ENCODE measurements at regions not wholly inside any gene's neighbourhood (a gene's known extent, or its start where the extent isn't known, plus 50 kb on each side); places are given as distances from the start of the nearest gene placed in this dataset.
"Not testable (repeated sequence)": the region's sequence is repeated elsewhere in the genome, so short reads cannot be mapped to it uniquely, and the experiment has no call there.

GRCh38 chr4:184907810-184908209 is 82.0 kb upstream of the ACSL1 start:
- no peak overlapping the region for H4K8ac ChIP-seq (ENCODE audit: low read depth, low read length)
- no peaks in the 10 kb centered on the region for H3K79me1 ChIP-seq (ENCODE audit: low read length)
- no peak overlapping the region for H3K18ac ChIP-seq (ENCODE audit: low read length)
- H3K23ac ChIP-seq (ENCODE audit: low read length) = no peak overlapping the region
- no peak overlapping the region for H2AK5ac ChIP-seq (ENCODE audit: low read length)
- H3K4me3 ChIP-seq (ENCODE audit: low read length) = no peak overlapping the region
- no peak overlapping the region for H3K4ac ChIP-seq (ENCODE audit: low read depth, low read length)
- no peak overlapping the region for H3K9ac ChIP-seq (ENCODE audit: low read length)
- H3K27ac ChIP-seq (ENCODE audit: low read depth, low read length) = no peak overlapping the region
- no peak overlapping the region for H3K56ac ChIP-seq (ENCODE audit: low read length)
- no peak overlapping the region for H2BK5ac ChIP-seq (ENCODE audit: low read length)
- no peak overlapping the region for H4K5ac ChIP-seq (ENCODE audit: low read length)
- H3K79me2 ChIP-seq (ENCODE audit: control insufficient read depth, insufficient read depth, low read length) = no peaks in the 10 kb centered on the region
- no peak overlapping the region for H2BK120ac ChIP-seq (ENCODE audit: low read depth, low read length)
- no peak for DNase-seq
- no peak overlapping the region for H2BK15ac ChIP-seq (replicated peaks; ENCODE audit: low read depth)
- H3K4me1 ChIP-seq (ENCODE audit: control insufficient read depth, low read depth, low read length) = no peaks in the 10 kb centered on the region
- no peak overlapping the region for H3K4me2 ChIP-seq (ENCODE audit: low read length)
- no peaks in the 10 kb centered on the region for H3K27me3 ChIP-seq (ENCODE audit: insufficient read depth, low read length, poor library complexity)
- H3K36me3 ChIP-seq (ENCODE audit: control insufficient read depth, insufficient read depth, low read length) = no peaks in the 10 kb centered on the region

GRCh38 chr4:184911310-184911709 is 85.5 kb upstream of the ACSL1 start:
- H2AK5ac ChIP-seq (ENCODE audit: low read length) = no peak overlapping the region
- no CpG with 5 or more reads among the region's 3 CpGs for WGBS (ENCODE audit: extremely low coverage, insufficient coverage, low lambda C conversion rate)

GRCh38 chr4:184913356-184914143 is 87.8 kb upstream of the ACSL1 start:
- no peak overlapping the region for H3K23ac ChIP-seq (ENCODE audit: low read length)
- WGBS (ENCODE audit: extremely low coverage, insufficient coverage, low lambda C conversion rate) = no CpG with 5 or more reads among the region's 1 CpG
- no peak overlapping the region for H2BK15ac ChIP-seq (replicated peaks; ENCODE audit: low read depth)
- no peak overlapping the region for H3K18ac ChIP-seq (ENCODE audit: low read length)
- H2BK5ac ChIP-seq (ENCODE audit: low read length) = no peak overlapping the region
- no peak overlapping the region for H4K8ac ChIP-seq (ENCODE audit: low read depth, low read length)
- no peak overlapping the region for H3K4me2 ChIP-seq (ENCODE audit: low read length)
- H3K56ac ChIP-seq (ENCODE audit: low read length) = no peak overlapping the region
- H4K5ac ChIP-seq (ENCODE audit: low read length) = no peak overlapping the region
- H3K79me1 ChIP-seq (ENCODE audit: low read length) = no peaks in the 10 kb centered on the region
- no peak overlapping the region for H3K4ac ChIP-seq (ENCODE audit: low read depth, low read length)
- no peaks in the 10 kb centered on the region for H3K36me3 ChIP-seq (ENCODE audit: control insufficient read depth, insufficient read depth, low read length)
- no peak overlapping the region for H3K27ac ChIP-seq (ENCODE audit: low read depth, low read length)
- no peak overlapping the region for H3K9ac ChIP-seq (ENCODE audit: low read length)
- DNase-seq = no peak
- no peaks in the 10 kb centered on the region for H3K27me3 ChIP-seq (ENCODE audit: insufficient read depth, low read length, poor library complexity)
- no peak overlapping the region for H2AK5ac ChIP-seq (ENCODE audit: low read length)
- no peaks in the 10 kb centered on the region for H3K79me2 ChIP-seq (ENCODE audit: control insufficient read depth, insufficient read depth, low read length)
- no peak overlapping the region for H3K4me3 ChIP-seq (ENCODE audit: low read length)
- no peaks in the 10 kb centered on the region for H3K4me1 ChIP-seq (ENCODE audit: control insufficient read depth, low read depth, low read length)
- H2BK120ac ChIP-seq (ENCODE audit: low read depth, low read length) = no peak overlapping the region

More at GRCh38 chr4:184911310-184911709, 85.5 kb upstream of the ACSL1 start:
- Histone ChIP-seq H3K27me3 (ENCODE audit: insufficient read depth, low read length, poor library complexity) (no peaks in the 10 kb centered on the region), H3K4me2 (ENCODE audit: low read length) (no peak overlapping the region), H3K9ac (ENCODE audit: low read length) (no peak overlapping the region), H3K79me2 (ENCODE audit: control insufficient read depth, insufficient read depth, low read length) (no peaks in the 10 kb centered on the region), H3K18ac (ENCODE audit: low read length) (no peak overlapping the region), H3K4me3 (ENCODE audit: low read length) (no peak overlapping the region), H3K79me1 (ENCODE audit: low read length) (no peaks in the 10 kb centered on the region), H3K36me3 (ENCODE audit: control insufficient read depth, insufficient read depth, low read length) (no peaks in the 10 kb centered on the region), H3K4ac (ENCODE audit: low read depth, low read length) (no peak overlapping the region), H2BK5ac (ENCODE audit: low read length) (no peak overlapping the region), H4K5ac (ENCODE audit: low read length) (no peak overlapping the region), H2BK120ac (ENCODE audit: low read depth, low read length) (no peak overlapping the region), H4K8ac (ENCODE audit: low read depth, low read length) (no peak overlapping the region), H3K4me1 (ENCODE audit: control insufficient read depth, low read depth, low read length) (no peaks in the 10 kb centered on the region), H3K56ac (ENCODE audit: low read length) (no peak overlapping the region), H3K27ac (ENCODE audit: low read depth, low read length) (no peak overlapping the region), H2BK15ac (replicated peaks; ENCODE audit: low read depth) (no peak overlapping the region), H3K23ac (ENCODE audit: low read length) (no peak overlapping the region)
- no peak for DNase-seq

GRCh38 chr4:184918799-184919198 is 93.0 kb upstream of the ACSL1 start:
- H3K79me1 ChIP-seq (ENCODE audit: low read length); H2BK5ac ChIP-seq (ENCODE audit: low read length); H2AK5ac ChIP-seq (ENCODE audit: low read length); H3K4me3 ChIP-seq (ENCODE audit: low read length); H3K27me3 ChIP-seq (ENCODE audit: insufficient read depth, low read length, poor library complexity); H3K4ac ChIP-seq (ENCODE audit: low read depth, low read length); H4K5ac ChIP-seq (ENCODE audit: low read length); H2BK120ac ChIP-seq (ENCODE audit: low read depth, low read length); H3K27ac ChIP-seq (ENCODE audit: low read depth, low read length); H2BK15ac ChIP-seq (replicated peaks; ENCODE audit: low read depth); H3K36me3 ChIP-seq (ENCODE audit: control insufficient read depth, insufficient read depth, low read length); H3K9ac ChIP-seq (ENCODE audit: low read length); H3K4me2 ChIP-seq (ENCODE audit: low read length); H3K79me2 ChIP-seq (ENCODE audit: control insufficient read depth, insufficient read depth, low read length); H3K56ac ChIP-seq (ENCODE audit: low read length); H3K23ac ChIP-seq (ENCODE audit: low read length); H4K8ac ChIP-seq (ENCODE audit: low read depth, low read length); DNase-seq; H3K18ac ChIP-seq (ENCODE audit: low read length); H3K4me1 ChIP-seq (ENCODE audit: control insufficient read depth, low read depth, low read length): not testable (repeated sequence)
- no CpG with 5 or more reads among the region's 3 CpGs for WGBS (ENCODE audit: extremely low coverage, insufficient coverage, low lambda C conversion rate)

DNA sequence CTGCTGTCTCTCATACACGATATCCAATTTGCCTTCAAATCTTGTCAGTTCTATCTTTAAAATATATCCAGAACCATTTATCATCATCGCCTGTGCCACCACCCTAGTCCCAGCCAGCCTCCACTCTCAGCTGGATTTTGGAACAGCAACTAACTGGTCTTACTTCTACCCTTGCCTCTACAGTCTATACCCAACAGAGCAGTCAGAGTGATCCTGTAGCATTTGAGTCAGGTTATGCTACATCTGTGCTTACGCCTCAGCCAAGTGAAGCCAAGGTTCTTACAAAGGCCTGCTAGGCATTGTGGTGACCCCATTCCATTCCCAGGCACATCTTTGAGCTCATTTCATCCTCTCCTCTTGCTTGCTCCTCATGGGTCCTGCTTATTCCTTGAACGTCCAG is 95.7 kb upstream of the ACSL1 start:
- H3K9ac ChIP-seq (ENCODE audit: low read length) = no peak overlapping the region
- H3K4ac ChIP-seq (ENCODE audit: low read depth, low read length) = no peak overlapping the region
- H3K56ac ChIP-seq (ENCODE audit: low read length) = no peak overlapping the region
- H2BK120ac ChIP-seq (ENCODE audit: low read depth, low read length) = no peak overlapping the region
- no peak overlapping the region for H2BK15ac ChIP-seq (replicated peaks; ENCODE audit: low read depth)
- H3K4me1 ChIP-seq (ENCODE audit: control insufficient read depth, low read depth, low read length) = no peaks in the 10 kb centered on the region
- WGBS (ENCODE audit: extremely low coverage, insufficient coverage, low lambda C conversion rate) = no CpG with 5 or more reads among the region's 4 CpGs
- DNase-seq = no peak
- no peak overlapping the region for H4K5ac ChIP-seq (ENCODE audit: low read length)
- H3K27me3 ChIP-seq (ENCODE audit: insufficient read depth, low read length, poor library complexity) = no peaks in the 10 kb centered on the region
- H2AK5ac ChIP-seq (ENCODE audit: low read length) = no peak overlapping the region
- H3K79me2 ChIP-seq (ENCODE audit: control insufficient read depth, insufficient read depth, low read length) = no peaks in the 10 kb centered on the region
- H3K23ac ChIP-seq (ENCODE audit: low read length) = no peak overlapping the region
- H3K27ac ChIP-seq (ENCODE audit: low read depth, low read length) = no peak overlapping the region
- no peak overlapping the region for H3K4me2 ChIP-seq (ENCODE audit: low read length)
- H3K18ac ChIP-seq (ENCODE audit: low read length) = no peak overlapping the region
- no peak overlapping the region for H4K8ac ChIP-seq (ENCODE audit: low read depth, low read length)
- H3K79me1 ChIP-seq (ENCODE audit: low read length) = no peaks in the 10 kb centered on the region
- no peak overlapping the region for H2BK5ac ChIP-seq (ENCODE audit: low read length)
- H3K4me3 ChIP-seq (ENCODE audit: low read length) = no peak overlapping the region
- no peaks in the 10 kb centered on the region for H3K36me3 ChIP-seq (ENCODE audit: control insufficient read depth, insufficient read depth, low read length)

DNA sequence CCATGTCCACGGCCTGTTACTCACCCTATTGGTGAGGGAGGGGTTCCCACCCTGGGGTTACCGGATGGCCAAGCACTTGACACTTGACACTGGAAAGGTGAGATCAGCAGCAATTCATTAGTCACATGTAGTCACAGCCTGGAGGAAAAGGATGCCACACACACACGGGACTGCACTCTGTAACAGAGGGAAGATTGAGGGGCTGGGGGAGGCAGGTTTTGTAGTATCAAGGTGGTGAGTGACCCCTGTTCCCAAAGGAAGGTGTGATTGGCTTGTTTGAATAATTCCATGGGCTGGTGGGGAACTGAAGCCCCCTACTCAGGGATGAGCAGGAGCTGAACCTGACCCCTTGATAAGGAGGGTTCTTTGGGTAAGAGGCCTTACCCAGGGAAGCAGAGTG is 96.0 kb upstream of the HELT start:
- H2BK15ac ChIP-seq (replicated peaks; ENCODE audit: low read depth) = no peak overlapping the region
- no peaks in the 10 kb centered on the region for H3K27me3 ChIP-seq (ENCODE audit: insufficient read depth, low read length, poor library complexity)
- H3K79me1 ChIP-seq (ENCODE audit: low read length) = no peaks in the 10 kb centered on the region
- no peak overlapping the region for H2AK5ac ChIP-seq (ENCODE audit: low read length)
- no peak overlapping the region for H3K18ac ChIP-seq (ENCODE audit: low read length)
- H3K9ac ChIP-seq (ENCODE audit: low read length) = no peak overlapping the region
- H3K23ac ChIP-seq (ENCODE audit: low read length) = no peak overlapping the region
- H4K8ac ChIP-seq (ENCODE audit: low read depth, low read length) = no peak overlapping the region
- no peak for DNase-seq
- no peak overlapping the region for H3K4ac ChIP-seq (ENCODE audit: low read depth, low read length)
- H4K5ac ChIP-seq (ENCODE audit: low read length) = no peak overlapping the region
- H3K27ac ChIP-seq (ENCODE audit: low read depth, low read length) = no peak overlapping the region
- no peak overlapping the region for H2BK120ac ChIP-seq (ENCODE audit: low read depth, low read length)
- no peak overlapping the region for H3K56ac ChIP-seq (ENCODE audit: low read length)
- no CpG with 5 or more reads among the region's 3 CpGs for WGBS (ENCODE audit: extremely low coverage, insufficient coverage, low lambda C conversion rate)
- no peaks in the 10 kb centered on the region for H3K36me3 ChIP-seq (ENCODE audit: control insufficient read depth, insufficient read depth, low read length)
- H3K79me2 ChIP-seq (ENCODE audit: control insufficient read depth, insufficient read depth, low read length) = no peaks in the 10 kb centered on the region
- no peak overlapping the region for H3K4me2 ChIP-seq (ENCODE audit: low read length)
- no peak overlapping the region for H3K4me3 ChIP-seq (ENCODE audit: low read length)
- no peak overlapping the region for H2BK5ac ChIP-seq (ENCODE audit: low read length)
- H3K4me1 ChIP-seq (ENCODE audit: control insufficient read depth, low read depth, low read length) = no peaks in the 10 kb centered on the region
